K562 (cell line): ENCODE measurements at regions not wholly inside any gene's neighbourhood (a gene's known extent, or its start where the extent isn't known, plus 50 kb on each side); places are given as distances from the start of the nearest gene placed in this dataset.
A peak's percentile ranks its signal among the peaks of the same experiment; 100 is the strongest.

Experiments
- ATAC-seq: fragments of 200-7000 bp; cut with Tn5 transposase; 3 replicates; pipeline ENCODE4 v1.9.1; 2020; ENCODE audit warnings: moderate library complexity
- BruUV-seq: library from RNA; stranded (reverse); fragments of 400-500 nt; replicated peaks from 2 replicates; lab custom pipeline; 2021; lab: Mats Ljungman, UMichigan
- CTCF ChIA-PET: fragments of 300-600 bp; formaldehyde crosslinking; extraction: SDS; loops from one replicate; lab custom pipeline; 2021; ENCODE audit warnings: low intra/inter-chr PET ratio; lab: Yijun Ruan, JAX
- POLR2A ChIA-PET: fragments of 300-600, 350-650 bp; sonication (Branson Sonifier 250); formaldehyde crosslinking; extraction: SDS; loops from one replicate; lab custom pipeline; 2021; ENCODE audit warnings: antibody characterized with exemption, inconsistent platforms; lab: Yijun Ruan, JAX
- DNase-seq, 4 experiments: peaks; one replicate each; pipeline versions ENCODE4 v3.0.0 to v3.0.0-alpha.2; 2011 to 2018; ENCODE audit warnings: low spot score in 3 of 4, mixed read lengths in 3 of 4; ENCODE audit errors: extremely low read depth in 1 of 4
- FAIRE-seq: peaks from 2 replicates; lab custom pipeline; 2011; peaks lifted over from hg19 to GRCh38; lab: Jason Lieb, UNC
- H2AFZ ChIP-seq: 2 replicates; pipeline ENCODE4 v1.6.0; 2011; ENCODE audit warnings: low read depth, low read length, control low read depth, inconsistent platforms
- H3K27ac ChIP-seq: fragments of 200-600 bp; 3 replicates; pipeline ENCODE4 v1.8.0; 2011; ENCODE audit warnings: low read depth, mild to moderate bottlenecking, control low read depth, inconsistent platforms, low read length, moderate library complexity, mixed read lengths; ENCODE audit errors: extremely low read depth
- H3K27me3 ChIP-seq, 2 experiments: fragments of 300-600 bp in 1 of 2; 2 replicates in 1 of 2; 3 replicates in 1 of 2; pipeline versions ENCODE4 v1.6.0 to v1.8.0; 2011; ENCODE audit warnings: inconsistent platforms in 2 of 2, low read length in 2 of 2, mild to moderate bottlenecking in 1 of 2, mixed read lengths in 1 of 2, moderate library complexity in 1 of 2; ENCODE audit not compliant: control insufficient read depth in 2 of 2, insufficient read depth in 2 of 2
- H3K36me3 ChIP-seq: fragments of 300-600 bp; 3 replicates; pipeline ENCODE4 v1.8.0; 2011; ENCODE audit warnings: mild to moderate bottlenecking, low read length, inconsistent platforms; ENCODE audit not compliant: control insufficient read depth, insufficient read depth
- H3K4me1 ChIP-seq, 2 experiments: fragments of 200-600 bp in 1 of 2; replicated peaks in 1 of 2; 2 replicates in 1 of 2; 3 replicates in 1 of 2; pipeline versions ENCODE4 v1.5.1 to v1.8.0; 2011; ENCODE audit warnings: inconsistent platforms in 2 of 2, low read length in 2 of 2, mild to moderate bottlenecking in 1 of 2, mixed read lengths in 1 of 2, moderate library complexity in 1 of 2; ENCODE audit not compliant: control insufficient read depth in 2 of 2, insufficient read depth in 2 of 2
- H3K4me2 ChIP-seq: 2 replicates; pipeline ENCODE4 v1.6.1; 2011; ENCODE audit warnings: low read length, control low read depth, inconsistent platforms, mixed read lengths; ENCODE audit not compliant: insufficient read depth
- H3K4me3 ChIP-seq: fragments of 200-600 bp; sonication (generic), shearing (Covaris generic); 2 replicates; pipeline ENCODE4 v1.5.1; 2016; ENCODE audit warnings: control low read depth, inconsistent platforms
- H3K79me2 ChIP-seq: fragments of 200-600 bp; 3 replicates; pipeline ENCODE4 v1.8.0; 2011; ENCODE audit warnings: low read length, inconsistent platforms; ENCODE audit not compliant: control insufficient read depth, insufficient read depth
- H3K9ac ChIP-seq, 2 experiments: 2 replicates each; pipeline versions ENCODE4 v1.6.0 to v1.6.1; 2011; ENCODE audit warnings: low read depth in 2 of 2, low read length in 2 of 2, control low read depth in 1 of 2, inconsistent platforms in 1 of 2, mild to moderate bottlenecking in 1 of 2, mixed read lengths in 1 of 2; ENCODE audit not compliant: insufficient read depth in 1 of 2
- H3K9me1 ChIP-seq: one replicate; pipeline ENCODE4 v1.6.0; 2011; ENCODE audit warnings: inconsistent platforms, mild to moderate bottlenecking, low read length, moderate library complexity; ENCODE audit not compliant: control insufficient read depth, insufficient read depth
- H3K9me3 ChIP-seq: replicated peaks from 2 replicates; pipeline ENCODE4 v1.5.1; 2011; ENCODE audit warnings: low read depth, low read length, inconsistent platforms; ENCODE audit not compliant: control insufficient read depth, insufficient read depth
- H4K20me1 ChIP-seq: replicated peaks from 2 replicates; pipeline ENCODE4 v1.6.1; 2011; ENCODE audit warnings: low read length, inconsistent platforms, mixed read lengths; ENCODE audit not compliant: control insufficient read depth, insufficient read depth
- DACH1 ChIP-seq: fragments of 450-650 bp; IDR thresholded peaks from 2 replicates; pipeline ENCODE4 v1.6.1; 2018; ENCODE audit not compliant: partially characterized antibody
- FUS ChIP-seq: fragments of 200-400 bp; formaldehyde crosslinking; optimal IDR thresholded peaks from 2 replicates; pipeline ENCODE3; 2017; ENCODE audit warnings: low read depth, low read length
- HMG20B ChIP-seq: fragments of 250-450 bp; sonication (Bioruptor Pico); IDR thresholded peaks from 2 replicates; pipeline ENCODE4 v1.5.0; 2021; ENCODE audit warnings: mild to moderate bottlenecking
- MTA1 ChIP-seq: fragments of 450-650 bp; IDR thresholded peaks from 2 replicates; pipeline ENCODE4 v1.6.1; 2017; ENCODE audit warnings: borderline replicate concordance
- RNF219 ChIP-seq: fragments of 250-450 bp; sonication (Bioruptor Pico); IDR thresholded peaks from 2 replicates; pipeline ENCODE4 v1.5.0; 2022; ENCODE audit warnings: mild to moderate bottlenecking
- TAL1 ChIP-seq: fragments of 450-650 bp; IDR thresholded peaks from 2 replicates; pipeline ENCODE4 v1.6.1; 2016; ENCODE audit warnings: mild to moderate bottlenecking
- ZFP1 ChIP-seq: fragments of 450-650 bp; formaldehyde crosslinking; IDR thresholded peaks from 2 replicates; pipeline ENCODE4 v1.4.0; 2020; ENCODE audit warnings: mild to moderate bottlenecking, mixed read lengths
- ZFP30 ChIP-seq: fragments of 250-450 bp; sonication (Bioruptor Pico); IDR thresholded peaks from 2 replicates; pipeline ENCODE4 v1.8.0; 2022; ENCODE audit warnings: moderate library complexity, mild to moderate bottlenecking, inconsistent platforms, borderline replicate concordance
- ZNF282 ChIP-seq: sonication (generic); formaldehyde crosslinking; IDR thresholded peaks from 2 replicates; pipeline ENCODE4 v1.8.1; 2023; ENCODE audit warnings: missing genetic modification reagents
- ZNF655 ChIP-seq: fragments of 250-450 bp; sonication (Bioruptor Pico); IDR thresholded peaks from 2 replicates; pipeline ENCODE4 v1.5.0; 2021
- ZNF778 ChIP-seq: fragments of 450-650 bp; formaldehyde crosslinking; IDR thresholded peaks from 2 replicates; pipeline ENCODE4 v1.4.0; 2020; ENCODE audit warnings: mild to moderate bottlenecking, moderate library complexity
- WGBS: fragments of 100-300 bp; shearing (Covaris generic); methylation state at CpG from one replicate; pipeline ENCODE4 v1.1.6; 2016; ENCODE audit warnings: low coverage, mixed read lengths; ENCODE audit not compliant: insufficient coverage; ENCODE audit errors: missing lambda C conversion rate; 5-methylcytosine and 5-hydroxymethylcytosine counted together
- in situ Hi-C: fragments of 300-500 bp; cut with MboI; formaldehyde crosslinking; loops from 4 replicates; pipeline ENCODE4 v1.15.0; 2018; ENCODE audit warnings: inconsistent platforms, mixed read lengths
- intact Hi-C: fragments of 100-400 bp; cut with micrococcal nuclease; formaldehyde crosslinking; loops from 2 replicates; pipeline ENCODE4 v1.14.2; 2022

- no peaks in the 10 kb centered on the region for H3K9me1 ChIP-seq
- H3K4me1 ChIP-seq = no peaks in the 10 kb centered on the region
- H2AFZ ChIP-seq = 0 out of 2 replicates have a peak overlapping the region, but pooled peaks have one; percentile 8
- H3K4me3 ChIP-seq = no peak overlapping the region
- no peak for DNase-seq
- FAIRE-seq = no peak
- intact Hi-C loops (no loop called here), in situ Hi-C loops (no loop called here)
- no peak overlapping the region for H3K4me2 ChIP-seq
- no peaks in the 10 kb centered on the region for H3K79me2 ChIP-seq
- H4K20me1 ChIP-seq = no peaks in the 10 kb centered on the region
- H3K9ac ChIP-seq = no peak overlapping the region
- no peaks in the 10 kb centered on the region for H3K9me3 ChIP-seq
- POLR2A ChIA-PET = no interaction called here
- WGBS = 5% methylated on average over 9 of the region's 9 CpGs
- H3K27ac ChIP-seq = no peak overlapping the region
- TF ChIP-seq ZFP30 = no peak
- no peak for TF ChIP-seq ZNF655 (CRISPR knock-in tag)
- TF ChIP-seq HMG20B (CRISPR knock-in tag) = no peak
- no peak for TF ChIP-seq MTA1
- no peak for TF ChIP-seq DACH1
- no peak for TF ChIP-seq RNF219 (CRISPR knock-in tag)
- no peak for TF ChIP-seq ZNF282 (CRISPR knock-in tag)
- no peak for TF ChIP-seq FUS
- TF ChIP-seq TAL1 = no peak
- TF ChIP-seq ZFP1 (CRISPR knock-in tag) = no peak
- no peak for TF ChIP-seq ZNF778
- no peak for ATAC-seq
- no peaks in the 10 kb centered on the region for H3K36me3 ChIP-seq
- CTCF ChIA-PET = no interaction called here
- BruUV-seq = no TSS peak
- no peaks in the 10 kb centered on the region for H3K27me3 ChIP-seq
Observed at GRCh38 chr4:14934704-14935390, 67.4 kb upstream of the CPEB2 start.
